ENCODE measurements at regions not wholly inside any gene's neighbourhood (a gene's known extent, or its start where the extent isn't known, plus 50 kb on each side); places are given as distances from the start of the nearest gene placed in this dataset.

DNA sequence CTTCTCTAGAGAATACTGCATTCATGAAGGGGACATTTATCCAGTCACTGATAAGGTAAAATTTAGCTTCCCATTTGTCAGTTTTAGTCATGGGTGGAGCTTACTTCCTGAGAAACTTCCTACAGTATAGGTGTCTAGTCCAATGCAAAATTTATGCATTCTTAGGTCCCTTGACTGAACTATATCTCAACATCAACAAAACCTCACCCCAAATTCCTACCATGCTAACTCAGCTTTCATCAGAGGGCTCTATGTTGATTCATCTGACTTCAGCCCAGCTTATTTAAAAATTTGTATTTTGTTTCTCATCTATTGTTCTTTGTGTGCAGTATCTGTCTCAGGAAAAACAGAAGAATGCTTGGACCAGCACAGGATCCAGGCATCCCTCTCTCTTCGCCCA lies 296.4 kb upstream of the ACVR2A start:
- DNase-seq = no peak

- no peak for DNase-seq
These were observed 297.4 kb upstream of the ACVR2A start for GRCh38 chr2:147547440-147547839.

DNA sequence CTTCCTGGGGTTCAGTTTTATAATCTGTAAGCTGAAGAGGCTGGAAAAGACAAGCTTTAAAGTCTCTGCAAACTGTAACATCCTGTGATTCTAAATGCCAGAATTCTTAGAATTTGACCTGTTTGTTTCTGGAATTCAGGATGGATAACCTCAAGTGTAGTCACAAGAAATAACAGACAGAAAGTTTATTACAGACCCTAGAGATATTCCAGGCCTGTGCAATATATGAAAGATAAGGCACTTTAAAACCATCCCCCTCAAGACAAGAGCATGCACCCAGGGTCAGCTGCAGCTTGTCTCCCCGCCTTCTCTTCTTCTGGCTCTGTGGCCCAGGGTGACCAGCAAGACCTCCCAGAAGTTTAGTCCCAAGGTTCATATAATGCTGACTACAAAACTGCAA lies 298.7 kb upstream of the ACVR2A start:
- DNase-seq = no peak

- no peak for DNase-seq
These were observed 301.8 kb upstream of the ACVR2A start for GRCh38 chr2:147543056-147543455.

DNA sequence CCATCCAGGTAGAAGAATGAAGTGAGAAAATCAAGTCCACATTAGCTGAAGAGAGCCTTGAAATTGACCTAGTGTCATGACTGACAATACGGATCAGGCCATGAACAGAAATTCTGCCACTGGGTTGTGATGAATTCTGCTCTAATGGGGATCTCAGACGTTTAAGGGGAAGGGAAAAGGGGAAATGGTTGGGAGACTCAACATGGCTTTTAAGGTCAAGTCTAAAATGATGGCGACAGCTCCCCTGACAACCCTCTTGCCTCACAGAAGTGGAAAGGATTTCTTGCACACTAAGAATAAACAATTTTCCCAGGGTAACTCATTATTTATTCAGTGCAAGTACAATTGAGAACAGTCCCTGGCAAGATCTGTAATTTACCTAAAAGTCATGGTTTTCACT lies 302.5 kb upstream of the ACVR2A start:
- DNase-seq = no peak

DNA sequence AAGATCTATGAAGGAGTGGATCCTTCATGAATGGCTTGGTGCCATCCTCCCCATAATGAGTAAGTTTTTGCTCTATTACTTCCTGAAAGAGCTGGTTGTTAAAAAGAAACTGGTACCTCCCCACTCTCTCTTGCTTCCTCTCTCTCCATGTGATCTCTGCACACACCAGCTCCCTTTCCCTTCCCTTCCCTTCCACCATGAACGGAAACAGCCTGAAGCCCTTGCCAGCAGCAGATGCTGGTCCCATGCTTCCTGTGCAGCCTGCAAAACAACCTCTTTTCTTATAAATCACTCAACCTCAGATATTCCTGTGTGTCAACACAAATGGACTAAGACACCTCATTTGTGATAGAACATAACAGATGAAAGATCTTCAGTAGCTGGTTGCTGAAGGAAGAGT lies 303.5 kb upstream of the ACVR2A start:
- no peak for DNase-seq

DNA sequence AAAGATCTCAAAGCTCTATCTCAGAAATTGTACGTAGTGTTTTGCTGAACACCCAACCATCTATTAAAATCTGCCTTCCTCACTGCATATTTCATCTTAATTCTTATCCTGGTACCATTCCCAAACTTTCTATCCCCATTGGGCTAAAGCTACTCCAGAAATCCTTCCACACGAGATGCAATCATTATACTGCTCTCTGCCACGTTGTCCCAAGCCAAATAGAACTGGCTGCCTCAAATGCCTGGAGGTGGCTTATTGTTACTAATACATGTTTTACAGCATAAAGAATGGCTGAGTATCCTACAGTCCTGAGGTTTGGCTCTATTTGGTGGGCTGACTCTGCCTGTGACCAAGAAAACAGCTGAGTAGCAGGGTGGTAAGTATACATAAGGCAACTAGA lies 306.0 kb upstream of the ACVR2A start:
- no peak for DNase-seq

DNA sequence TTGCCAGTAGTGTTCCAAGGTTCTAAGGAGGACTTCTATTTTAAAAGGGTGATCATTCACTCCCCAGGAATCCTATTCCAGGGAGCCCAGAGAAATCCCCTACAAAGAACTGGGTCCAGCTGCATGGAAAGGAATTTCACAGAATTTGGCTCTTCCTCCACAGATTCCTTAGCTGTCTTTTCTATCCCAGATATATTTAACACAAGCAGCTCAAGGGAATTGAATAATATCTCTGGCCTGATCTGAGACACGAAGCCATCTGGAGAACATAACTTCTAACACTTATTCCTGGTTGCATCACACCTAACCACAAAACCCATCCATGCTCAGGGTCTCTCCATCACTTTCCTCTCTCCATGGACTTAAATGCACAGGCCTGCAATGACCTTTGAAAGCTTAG lies 306.7 kb upstream of the ACVR2A start:
- no peak for DNase-seq

- no peak for DNase-seq
These were observed 313.6 kb upstream of the ACVR2A start for GRCh38 chr2:147531269-147531668.

GRCh38 chr2:147530033-147530432 lies 314.8 kb upstream of the ACVR2A start:
- no peak for DNase-seq

- no peak for DNase-seq
These were observed 318.9 kb upstream of the ACVR2A start for GRCh38 chr2:147525819-147526489.

DNA sequence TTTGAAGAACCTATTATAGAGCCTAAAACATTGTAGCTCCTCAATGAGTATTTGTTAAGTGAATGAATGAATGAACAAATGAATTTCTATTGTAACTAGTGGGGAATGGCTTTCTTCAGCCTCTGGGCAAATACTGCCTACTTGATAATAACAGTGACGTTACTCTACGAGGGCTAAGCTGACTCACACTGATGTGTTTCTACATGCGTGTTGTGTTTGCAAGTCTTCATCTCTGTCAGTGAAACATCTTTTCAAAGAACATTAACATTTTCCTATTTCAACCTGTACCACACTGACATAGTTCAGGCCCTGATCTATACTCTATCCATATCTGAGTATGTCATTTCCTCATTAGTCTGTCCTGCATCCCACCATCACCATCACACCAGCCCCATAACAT lies 319.9 kb upstream of the ACVR2A start:
- no peak for DNase-seq

GRCh38 chr2:147523415-147523814 lies 321.4 kb upstream of the ACVR2A start:
- no peak for DNase-seq

DNA sequence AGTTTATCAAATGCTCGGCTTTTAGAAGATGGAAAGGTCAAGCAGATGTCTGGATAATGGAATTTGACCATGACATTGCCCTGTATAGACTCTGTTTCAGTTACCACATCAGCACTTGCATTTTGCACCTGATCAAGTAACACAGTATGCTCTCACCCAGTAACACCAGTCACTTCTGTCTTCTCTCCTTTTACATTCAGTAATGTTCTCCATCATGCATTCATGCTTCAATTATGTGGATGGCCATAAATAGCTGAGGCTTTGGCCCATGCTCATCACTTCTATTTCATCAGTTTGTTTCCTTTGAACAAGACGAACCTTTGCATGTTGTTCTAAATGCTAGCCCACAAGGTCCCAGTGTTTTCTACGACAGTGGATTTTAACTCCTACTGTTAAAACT lies 322.9 kb upstream of the ACVR2A start:
- no peak for DNase-seq

DNA sequence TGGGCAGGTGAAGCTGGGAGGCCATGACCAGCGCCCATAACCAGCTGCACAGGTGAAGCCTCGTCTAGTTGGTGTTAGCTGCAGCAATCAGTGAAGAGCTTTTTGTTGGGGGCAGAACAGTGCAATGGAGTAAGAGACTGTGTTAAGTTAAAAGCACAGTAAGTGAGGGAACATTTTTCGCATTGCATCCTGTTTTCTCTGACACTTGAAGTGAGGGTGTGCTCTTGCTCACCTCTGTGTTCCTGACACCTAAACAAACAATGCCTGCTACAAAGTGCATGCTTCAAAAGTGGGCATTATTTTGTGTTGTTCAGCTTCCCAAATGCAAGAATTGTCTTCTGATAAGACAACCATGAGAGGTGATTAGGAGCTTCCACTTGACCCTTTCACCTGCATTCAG lies 324.0 kb upstream of the ACVR2A start:
- no peak for DNase-seq

DNA sequence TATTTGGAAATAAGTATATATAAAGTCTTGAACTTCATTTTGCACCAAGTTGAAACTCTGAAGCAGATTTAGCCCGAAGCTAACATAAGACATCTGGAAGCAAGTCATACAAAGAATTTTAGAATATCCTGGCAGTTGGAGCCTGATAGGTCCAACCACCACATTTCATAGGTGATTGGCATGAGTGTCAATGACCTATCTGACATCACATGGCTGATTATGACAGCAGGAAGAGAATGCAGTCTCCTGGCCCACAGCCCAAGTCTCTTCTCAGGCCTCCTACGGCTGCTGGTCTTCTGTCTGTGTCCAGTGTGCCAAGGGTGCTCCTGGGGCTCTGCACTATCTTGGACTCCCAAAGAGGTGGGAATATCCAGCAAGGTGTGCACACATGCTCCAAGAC lies 325.7 kb upstream of the ACVR2A start:
- no peak for DNase-seq

- DNase-seq = no peak
These were observed 329.6 kb upstream of the ACVR2A start for GRCh38 chr2:147515213-147515612.

GRCh38 chr2:147512206-147512605 lies 332.6 kb upstream of the ACVR2A start:
- no peak for DNase-seq

DNA sequence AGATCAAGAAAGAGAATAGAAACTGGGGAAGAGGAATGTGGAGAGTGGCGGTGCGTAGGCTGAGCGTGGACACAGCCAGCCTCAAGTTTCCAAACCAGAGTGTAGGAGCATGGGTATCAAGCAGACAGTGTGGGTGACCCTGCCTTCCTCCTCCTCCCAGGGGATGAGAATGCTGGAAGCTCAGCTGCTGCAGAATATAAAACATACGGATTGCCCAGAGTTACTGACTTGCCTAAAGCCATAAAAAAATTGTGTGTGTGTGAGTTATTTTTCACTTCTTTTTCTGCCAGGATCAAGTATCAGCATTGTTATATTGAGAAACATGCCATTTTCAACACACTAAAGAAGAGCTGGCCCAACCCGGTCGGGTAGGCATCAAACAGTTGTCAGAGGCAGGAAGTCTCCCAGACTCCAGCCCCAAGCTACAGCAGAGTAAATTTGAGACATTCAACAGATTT lies 333.3 kb upstream of the ACVR2A start:
- no peak for DNase-seq

DNA sequence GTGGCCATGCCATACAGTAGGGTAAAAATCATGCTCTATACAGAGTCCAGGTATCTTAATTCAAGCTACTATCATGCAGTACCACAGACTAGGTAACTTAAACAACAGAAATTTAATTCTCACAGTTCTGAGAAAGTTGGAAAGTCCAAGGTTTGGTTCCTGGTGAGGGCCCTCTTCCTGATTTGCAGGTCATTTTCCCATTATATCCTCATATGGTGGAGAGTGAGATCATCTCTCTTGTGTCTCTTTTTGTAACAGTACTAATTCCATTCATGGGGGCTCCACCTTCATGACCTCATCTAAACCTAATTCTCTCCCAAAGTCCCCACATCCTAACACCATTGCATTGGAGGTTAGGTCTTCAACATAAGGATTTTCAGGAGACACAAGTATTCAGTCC lies 335.0 kb upstream of the ACVR2A start:
- no peak for DNase-seq

- DNase-seq = no peak
These were observed 337.9 kb upstream of the ACVR2A start for GRCh38 chr2:147506889-147507288.

DNA sequence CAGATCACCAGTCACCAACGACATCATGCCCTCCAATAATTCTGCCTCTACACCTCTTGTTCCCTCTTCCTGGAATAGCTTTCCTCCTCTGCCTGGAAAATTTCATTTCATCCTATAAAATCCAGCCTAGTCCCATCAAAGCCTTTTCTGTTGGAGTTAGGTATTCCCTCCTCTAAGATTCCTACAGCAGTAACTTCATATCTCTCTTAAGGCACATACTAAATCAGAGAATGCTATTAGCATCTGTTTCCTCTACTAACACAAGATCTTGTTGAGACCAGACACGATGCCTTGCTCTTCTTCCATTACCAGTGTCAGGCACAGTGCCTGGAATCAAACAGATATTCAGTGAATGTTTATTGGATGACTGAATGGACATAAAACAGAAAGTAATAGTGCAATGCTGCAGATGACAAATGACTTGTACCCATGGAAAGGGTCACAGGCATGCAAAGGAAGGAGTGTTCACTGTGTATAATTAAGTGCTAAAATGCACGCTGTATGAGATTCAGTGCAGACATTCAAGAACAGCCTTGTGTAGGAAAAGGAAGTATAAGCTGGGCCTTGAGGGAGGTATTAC lies 342.0 kb upstream of the ACVR2A start:
- no peak for DNase-seq

DNA sequence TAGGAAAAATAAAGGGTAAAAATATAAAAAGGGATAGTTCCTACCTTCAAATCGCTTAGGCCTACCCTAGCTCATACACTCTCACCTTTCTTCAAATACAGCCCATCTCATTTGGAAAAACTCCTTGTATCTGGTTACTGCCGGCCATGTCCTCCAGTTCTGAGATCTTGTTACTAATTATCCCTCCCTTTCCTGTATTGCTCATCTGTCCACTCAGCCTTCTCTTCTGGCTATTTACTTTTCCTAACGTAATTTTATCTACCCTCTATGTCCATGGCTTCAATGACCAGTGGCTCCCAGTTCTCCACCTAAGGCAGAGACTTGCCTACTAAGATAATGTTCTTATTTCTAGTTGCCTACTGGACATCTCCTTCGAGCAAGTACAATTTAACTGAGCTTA lies 342.9 kb upstream of the ACVR2A start:
- DNase-seq = no peak

- no peak for DNase-seq
These were observed 343.9 kb upstream of the ACVR2A start for GRCh38 chr2:147500819-147501395.

- DNase-seq = no peak
These were observed 344.6 kb upstream of the ACVR2A start for GRCh38 chr2:147500229-147500628.
